ENCODE measurements at regions not wholly inside any gene's neighbourhood (a gene's known extent, or its start where the extent isn't known, plus 50 kb on each side); places are given as distances from the start of the nearest gene placed in this dataset.

DNA sequence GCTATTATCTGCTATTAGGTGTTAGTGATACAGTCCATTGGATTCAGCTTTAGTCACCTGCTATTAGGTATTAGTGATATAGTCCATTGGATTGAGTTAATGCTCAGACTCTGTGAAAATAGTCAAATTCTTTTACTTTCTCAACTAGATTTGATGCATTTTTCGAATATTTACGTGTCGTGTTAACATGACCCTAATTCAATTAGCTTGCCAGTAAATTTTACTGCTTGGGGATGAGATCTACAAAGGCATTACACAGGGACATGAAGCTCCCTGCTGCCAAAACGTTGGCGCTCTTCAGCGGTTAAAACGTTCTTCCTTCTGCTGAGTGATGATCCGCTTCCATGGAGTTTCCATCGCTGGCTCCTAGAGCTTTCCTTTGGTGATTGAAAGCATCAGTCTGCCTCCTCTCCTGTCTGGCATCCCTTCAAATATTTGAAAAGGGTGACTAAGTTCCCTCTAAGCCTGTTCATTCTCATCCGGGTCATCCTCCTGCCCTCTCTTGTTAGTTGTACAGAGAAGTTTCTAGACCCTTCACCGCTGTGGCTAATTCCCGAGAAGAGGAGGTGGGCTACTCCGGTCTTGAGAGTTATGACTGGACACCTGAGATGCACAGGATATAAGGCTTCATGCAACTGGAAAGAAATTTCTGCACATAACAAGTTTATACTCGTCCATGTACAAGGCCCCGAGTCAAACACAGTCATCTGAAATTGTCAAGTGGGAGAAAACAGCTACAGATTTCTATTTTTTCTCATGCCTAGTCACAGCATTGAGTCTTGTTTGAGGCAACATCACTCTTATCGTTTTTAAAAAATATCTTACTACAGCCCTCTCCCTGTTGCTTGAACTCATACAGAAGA, 254.0 kb downstream of the KLF6 start:
- TF ChIP-seq, protein P1, sequence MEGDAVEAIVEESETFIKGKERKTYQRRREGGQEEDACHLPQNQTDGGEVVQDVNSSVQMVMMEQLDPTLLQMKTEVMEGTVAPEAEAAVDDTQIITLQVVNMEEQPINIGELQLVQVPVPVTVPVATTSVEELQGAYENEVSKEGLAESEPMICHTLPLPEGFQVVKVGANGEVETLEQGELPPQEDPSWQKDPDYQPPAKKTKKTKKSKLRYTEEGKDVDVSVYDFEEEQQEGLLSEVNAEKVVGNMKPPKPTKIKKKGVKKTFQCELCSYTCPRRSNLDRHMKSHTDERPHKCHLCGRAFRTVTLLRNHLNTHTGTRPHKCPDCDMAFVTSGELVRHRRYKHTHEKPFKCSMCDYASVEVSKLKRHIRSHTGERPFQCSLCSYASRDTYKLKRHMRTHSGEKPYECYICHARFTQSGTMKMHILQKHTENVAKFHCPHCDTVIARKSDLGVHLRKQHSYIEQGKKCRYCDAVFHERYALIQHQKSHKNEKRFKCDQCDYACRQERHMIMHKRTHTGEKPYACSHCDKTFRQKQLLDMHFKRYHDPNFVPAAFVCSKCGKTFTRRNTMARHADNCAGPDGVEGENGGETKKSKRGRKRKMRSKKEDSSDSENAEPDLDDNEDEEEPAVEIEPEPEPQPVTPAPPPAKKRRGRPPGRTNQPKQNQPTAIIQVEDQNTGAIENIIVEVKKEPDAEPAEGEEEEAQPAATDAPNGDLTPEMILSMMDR (IDR thresholded peaks at IDR 0.05; ENCODE audit: low read depth, low read length, missing control alignments), result no peak
- H3K4me3 ChIP-seq (replicated peaks; ENCODE audit: low read depth, low read length), result no peak overlapping the region
- DNase-seq (ENCODE audit: extremely low read depth, low read depth), result no peak

DNA sequence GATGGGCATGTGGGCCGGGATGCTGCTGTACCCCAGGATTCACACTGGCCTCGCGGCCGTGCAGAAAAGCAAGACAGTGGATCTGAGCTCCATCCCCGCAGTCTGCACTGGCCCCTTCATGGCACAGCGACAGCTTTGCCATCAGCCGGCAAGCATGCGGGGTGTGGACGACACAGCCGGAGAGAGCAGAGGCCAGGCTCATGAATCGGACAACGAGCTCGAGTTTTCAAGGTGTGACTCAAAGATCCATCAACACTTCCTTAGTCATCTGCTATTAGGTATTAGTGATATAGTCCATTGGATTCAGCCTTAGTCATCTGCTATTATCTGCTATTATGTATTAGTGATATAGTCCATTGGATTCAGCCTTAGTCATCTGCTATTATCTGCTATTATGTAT, 254.7 kb downstream of the KLF6 start:
- no peak overlapping the region for H3K4me3 ChIP-seq (replicated peaks; ENCODE audit: low read depth, low read length)
- TF ChIP-seq, protein P1 (IDR thresholded peaks at IDR 0.05; ENCODE audit: low read depth, low read length, missing control alignments), result no peak
- DNase-seq (ENCODE audit: extremely low read depth, low read depth), result no peak

DNA sequence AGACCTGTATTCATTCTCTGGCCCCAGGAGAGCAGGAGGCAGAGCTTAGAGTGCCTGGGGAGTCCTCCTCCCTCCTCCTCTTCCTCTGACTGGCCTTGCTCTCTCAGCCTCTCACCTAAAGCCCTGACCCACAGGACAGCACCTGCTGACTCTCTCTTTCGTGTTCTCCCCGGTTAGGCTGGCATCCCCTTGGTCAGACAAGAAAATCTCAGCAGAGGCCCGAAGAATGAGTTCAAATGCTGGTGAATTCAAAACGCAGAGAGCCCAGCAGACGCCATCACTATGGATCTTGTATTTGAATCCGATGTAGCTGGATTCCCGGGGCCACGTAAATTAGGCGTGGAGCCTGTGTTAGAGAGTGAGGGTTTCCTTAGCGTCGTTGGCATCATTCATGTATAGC, 255.3 kb downstream of the KLF6 start:
- H3K4me3 ChIP-seq (replicated peaks; ENCODE audit: low read depth, low read length), result no peak overlapping the region
- TF ChIP-seq, protein P1 (IDR thresholded peaks at IDR 0.05; ENCODE audit: low read depth, low read length, missing control alignments), result no peak
- DNase-seq (ENCODE audit: extremely low read depth, low read depth), result no peak

DNA sequence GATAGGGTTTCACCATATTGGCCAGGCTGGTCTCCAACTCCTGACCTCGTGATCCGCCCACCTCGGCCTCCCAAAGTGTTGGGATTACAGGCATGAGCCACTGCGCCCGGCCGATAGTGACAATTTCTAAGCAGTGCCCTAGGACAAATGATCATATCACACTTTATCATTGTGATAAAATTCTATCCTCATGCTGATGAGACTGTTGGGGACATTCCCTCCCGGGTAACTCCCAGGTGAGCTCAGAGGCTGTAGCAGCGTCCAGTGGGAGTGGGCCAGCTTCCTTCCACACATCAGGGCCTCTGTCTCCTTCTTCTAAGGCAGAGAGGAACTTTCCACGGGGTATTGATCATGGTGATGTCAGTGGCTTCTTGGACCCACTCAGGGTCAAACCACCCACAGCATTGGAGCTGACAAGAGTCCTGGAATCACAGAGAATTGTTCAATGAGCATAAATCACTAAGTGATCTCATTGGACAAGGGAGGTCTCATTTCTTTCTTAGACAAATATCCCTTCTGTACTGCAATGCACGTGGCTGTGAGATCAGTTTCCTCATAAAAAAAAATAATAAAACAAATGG, 256.1 kb downstream of the KLF6 start:
- no peak overlapping the region for H3K4me3 ChIP-seq (replicated peaks; ENCODE audit: low read depth, low read length)
- TF ChIP-seq, protein P1 (IDR thresholded peaks at IDR 0.05; ENCODE audit: low read depth, low read length, missing control alignments), result no peak
- DNase-seq (ENCODE audit: extremely low read depth, low read depth), result no peak

DNA sequence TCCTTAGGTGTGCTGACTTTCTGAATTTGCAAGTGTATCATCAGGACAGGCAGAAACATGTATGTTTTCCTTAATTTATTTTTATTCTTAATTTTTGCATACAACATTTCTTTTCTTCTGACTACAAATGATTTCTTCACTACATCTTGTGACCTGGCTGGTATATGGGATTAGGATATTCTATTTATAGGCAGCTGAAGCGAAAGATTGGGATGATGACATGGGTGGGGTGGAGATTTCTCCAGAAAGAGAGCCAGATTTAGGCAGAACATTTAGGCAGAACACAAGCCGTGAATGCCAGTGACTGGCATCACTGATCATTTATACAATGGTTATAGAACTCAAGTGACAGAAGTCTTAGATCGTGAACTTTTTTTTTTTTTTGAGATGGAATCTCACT, 256.7 kb downstream of the KLF6 start:
- no peak overlapping the region for H3K4me3 ChIP-seq (replicated peaks; ENCODE audit: low read depth, low read length)
- DNase-seq (ENCODE audit: extremely low read depth, low read depth), result no peak
- TF ChIP-seq, protein P1 (IDR thresholded peaks at IDR 0.05; ENCODE audit: low read depth, low read length, missing control alignments), result no peak

DNA sequence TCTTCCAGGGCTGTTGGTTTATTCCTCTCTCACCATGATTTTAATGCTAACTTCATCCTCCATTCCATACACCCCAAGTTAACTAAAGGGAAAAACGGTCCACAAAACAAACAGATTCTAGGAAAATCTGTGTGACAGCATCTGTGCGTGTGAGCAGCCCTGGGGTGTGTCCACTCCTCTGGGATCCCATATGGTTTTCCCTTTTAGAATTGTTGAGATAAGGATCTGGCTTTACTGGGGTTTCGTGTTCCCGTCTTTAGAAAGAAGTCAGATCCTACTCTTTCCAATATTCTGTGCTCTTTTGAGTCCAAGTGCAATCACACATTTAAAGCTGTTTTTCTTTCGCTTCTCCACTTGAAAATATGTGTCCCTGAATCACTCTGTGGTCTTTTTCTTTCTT, 257.1 kb downstream of the KLF6 start:
- no peak overlapping the region for H3K4me3 ChIP-seq (replicated peaks; ENCODE audit: low read depth, low read length)
- TF ChIP-seq, protein P1 (IDR thresholded peaks at IDR 0.05; ENCODE audit: low read depth, low read length, missing control alignments), result no peak
- no peak for DNase-seq (ENCODE audit: extremely low read depth, low read depth)
